Choroid plexus epithelial cell (primary cell): ENCODE measurements at regions not wholly inside any gene's neighbourhood (a gene's known extent, or its start where the extent isn't known, plus 50 kb on each side); places are given as distances from the start of the nearest gene placed in this dataset.

Experiments used
- DNase-seq: peaks from one replicate; pipeline ENCODE4 v3.0.0-alpha.2; 2010; ENCODE audit warnings: low read depth
- H3K4me3 ChIP-seq: 2 replicates; pipeline ENCODE4 v1.5.1; 2011; ENCODE audit warnings: low read depth, mild to moderate bottlenecking, control low read depth, low read length, moderate library complexity
- CTCF ChIP-seq: conservative IDR thresholded peaks from 2 replicates; pipeline ENCODE4 v1.5.1; 2011; ENCODE audit warnings: low read depth, mild to moderate bottlenecking, control low read depth, inconsistent platforms, low read length, moderate library complexity

DNA sequence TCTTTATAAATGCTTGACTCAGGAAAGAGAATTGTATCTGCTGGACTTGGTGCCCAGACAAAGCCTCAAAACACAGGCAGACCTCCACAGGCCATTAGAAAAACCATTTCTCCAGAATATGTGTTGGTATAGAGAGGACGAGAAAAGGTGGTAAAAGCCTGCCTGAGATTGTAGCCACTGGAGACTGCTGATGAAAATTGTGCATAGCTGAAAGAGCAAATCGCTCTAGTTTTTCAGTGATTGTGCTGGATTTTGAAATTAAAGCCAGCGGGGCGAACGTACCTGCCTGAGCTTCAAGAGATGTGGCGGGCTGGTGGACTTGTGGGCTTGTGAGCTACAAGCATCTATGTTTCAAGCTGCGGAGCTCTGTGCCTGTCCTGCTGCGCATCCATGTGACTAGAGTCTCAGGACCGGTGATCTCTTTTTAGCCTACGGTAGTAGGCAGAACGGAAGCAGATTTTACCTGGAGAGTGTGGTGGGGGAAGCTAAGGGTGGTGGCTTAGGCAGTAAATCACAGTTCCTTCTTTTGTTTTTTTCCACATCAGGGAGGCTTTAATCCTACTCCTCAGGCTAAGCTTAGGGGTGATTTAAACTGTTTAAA is 193.6 kb downstream of the SREK1 start:
- H3K4me3 ChIP-seq, result no peak overlapping the region
- DNase-seq, result no peak
- no peak for TF ChIP-seq CTCF

DNA sequence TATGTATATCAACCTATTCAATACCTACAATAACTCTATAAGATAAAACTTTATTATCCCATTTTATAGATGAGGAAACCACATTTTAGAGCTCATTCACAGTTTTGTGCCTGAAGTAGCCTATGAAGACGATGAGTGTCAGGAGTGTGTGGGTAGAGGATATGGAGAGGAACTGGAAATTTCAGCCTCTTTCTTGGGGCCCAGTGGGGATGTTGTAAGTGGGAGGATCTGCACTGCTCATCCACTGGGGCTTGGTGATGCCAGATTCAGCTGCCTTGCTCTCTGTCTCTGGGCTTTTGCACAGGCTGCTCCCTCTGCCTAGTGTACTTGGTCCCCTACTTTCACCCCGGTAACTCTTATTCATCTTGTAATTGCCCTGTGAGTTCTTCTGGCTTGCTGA is 194.7 kb downstream of the SREK1 start:
- no peak for DNase-seq
- TF ChIP-seq CTCF, result no peak
- no peak overlapping the region for H3K4me3 ChIP-seq

DNA sequence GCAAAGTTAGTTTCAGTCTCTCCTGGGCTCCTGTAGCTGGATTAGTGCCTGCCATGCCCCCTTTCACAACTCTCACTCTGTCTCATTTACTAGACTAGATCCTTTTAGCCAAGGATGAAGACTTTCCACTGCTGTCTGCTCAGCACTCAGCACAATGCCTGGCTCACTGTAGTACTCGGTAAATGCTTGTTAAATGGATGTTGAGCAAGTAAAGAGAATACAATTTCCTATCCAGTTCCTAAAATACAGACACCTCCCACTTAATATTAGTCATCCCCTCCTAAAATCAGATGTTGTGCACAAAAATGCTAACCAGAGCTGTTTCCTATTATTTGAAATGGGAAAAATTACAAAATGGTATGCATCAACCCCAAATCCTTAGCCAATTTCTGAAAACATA is 195.8 kb downstream of the SREK1 start:
- no peak for TF ChIP-seq CTCF
- no peak overlapping the region for H3K4me3 ChIP-seq
- no peak for DNase-seq

GRCh38 chr5:66340786-66341185 is 196.7 kb downstream of the SREK1 start:
- TF ChIP-seq CTCF, result no peak
- no peak for DNase-seq
- no peak overlapping the region for H3K4me3 ChIP-seq

DNA sequence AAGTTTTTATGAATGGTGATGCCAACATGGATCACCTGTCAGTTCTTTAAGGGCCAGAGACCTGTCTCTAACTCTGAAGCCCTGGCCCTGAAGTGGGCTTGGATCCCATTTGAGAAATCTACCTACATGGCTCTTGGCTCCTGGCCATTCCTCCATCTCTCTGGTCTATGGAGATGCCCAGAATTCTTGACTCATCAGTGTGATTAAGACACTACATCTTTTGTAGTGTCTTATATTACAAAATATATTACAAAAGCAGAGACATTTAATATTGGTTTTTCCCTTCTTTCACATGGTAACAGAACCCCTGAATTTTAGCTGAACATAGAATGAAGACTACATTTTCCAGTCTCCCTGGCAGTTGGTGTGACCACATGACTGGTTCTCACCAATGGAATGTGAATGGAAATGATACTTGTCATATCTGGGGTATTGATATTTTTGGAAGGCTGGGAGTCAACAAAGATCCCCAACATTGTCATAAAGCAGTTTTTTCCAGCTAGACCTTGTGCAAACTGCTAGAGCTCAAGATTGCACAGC is 198.3 kb downstream of the SREK1 start:
- no peak for TF ChIP-seq CTCF
- H3K4me3 ChIP-seq, result no peak overlapping the region
- DNase-seq, result no peak

DNA sequence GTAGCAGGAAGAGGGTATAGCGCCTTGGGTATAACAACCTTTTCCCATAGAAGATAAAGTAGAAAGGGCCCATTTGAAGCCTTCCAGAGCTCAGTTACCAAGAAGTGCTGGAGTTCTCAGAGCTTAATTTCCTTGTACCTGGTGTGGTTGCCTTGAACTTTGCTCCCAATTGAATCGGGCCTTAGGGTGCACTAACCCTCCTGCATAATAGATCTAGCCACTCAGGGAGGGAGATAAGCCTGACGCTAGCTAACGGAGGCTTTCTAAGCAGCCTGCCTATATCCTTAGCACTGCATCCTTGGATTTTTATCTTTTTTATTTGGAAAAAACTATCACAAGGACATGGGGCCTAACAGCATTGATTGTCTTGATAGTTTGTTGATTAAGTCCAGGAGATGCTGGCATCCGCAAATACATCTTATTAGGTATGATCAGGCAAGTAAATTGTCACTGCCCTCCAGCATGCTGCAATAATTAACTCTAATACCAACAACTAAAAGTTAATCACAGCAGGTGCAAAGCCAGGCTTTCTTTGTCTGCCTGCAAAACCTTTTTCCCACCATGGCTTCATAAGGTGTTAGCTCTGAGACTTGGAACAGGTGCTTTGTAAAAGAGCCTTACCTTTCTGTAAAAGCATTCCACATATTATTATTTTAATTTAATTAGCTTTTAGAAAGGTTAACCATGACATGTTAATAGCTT is 199.4 kb downstream of the SREK1 start:
- no peak for DNase-seq
- TF ChIP-seq CTCF, result no peak
- no peak overlapping the region for H3K4me3 ChIP-seq

DNA sequence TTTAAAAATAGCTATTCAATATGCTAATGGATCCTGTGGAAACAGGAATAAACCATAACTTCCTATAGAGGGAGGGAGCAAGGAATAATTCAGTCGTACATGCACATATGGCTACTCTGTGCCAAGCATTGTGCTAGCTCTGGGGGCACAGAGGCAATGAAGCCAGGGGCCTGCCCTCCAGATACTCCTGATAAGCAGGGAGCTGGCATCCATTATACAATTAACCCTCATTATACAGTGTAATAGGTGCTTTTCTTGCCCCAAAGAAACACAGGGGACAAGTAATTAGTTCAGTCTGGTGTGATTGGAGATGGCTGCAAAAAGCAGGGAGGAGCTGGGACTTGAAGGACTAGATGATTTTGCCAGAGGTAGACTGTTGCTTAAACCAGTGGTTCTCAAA is 200.4 kb downstream of the SREK1 start:
- no peak for DNase-seq
- no peak for TF ChIP-seq CTCF
- H3K4me3 ChIP-seq, result no peak overlapping the region
